CD4-positive, CD25-positive, alpha-beta regulatory T cell (primary cell): ENCODE measurements at regions not wholly inside any gene's neighbourhood (a gene's known extent, or its start where the extent isn't known, plus 50 kb on each side); places are given as distances from the start of the nearest gene placed in this dataset.

ENCODE experiments used
- ATAC-seq, 2 donors: fragments of 150-1000 bp; cut with Tn5 transposase; one replicate each; pipeline ENCODE4 v1.10.0; 2021; ENCODE audit warnings: low read depth in 2 of 2, moderate number of reproducible peaks in 2 of 2, moderate library complexity in 1 of 2
- DNase-seq, 3 donors: peaks; one replicate each; pipeline versions ENCODE4 v3.0.0 to v3.0.0-alpha.2; 2012 to 2022; ENCODE audit warnings: mixed read lengths in 1 of 3
- H3K27ac ChIP-seq: one replicate; pipeline ENCODE4 v1.7.0; 2013; ENCODE audit warnings: mild to moderate bottlenecking, low read length; ENCODE audit not compliant: insufficient read depth, poor library complexity, severe bottlenecking
- H3K27me3 ChIP-seq: one replicate; pipeline ENCODE4 v1.7.0; 2013; ENCODE audit warnings: low read length; ENCODE audit not compliant: control insufficient read depth, insufficient read depth
- H3K36me3 ChIP-seq: one replicate; pipeline ENCODE4 v1.7.0; 2013; ENCODE audit warnings: mild to moderate bottlenecking, low read length, moderate library complexity; ENCODE audit not compliant: control insufficient read depth, insufficient read depth
- H3K4me1 ChIP-seq: 2 replicates; pipeline ENCODE4 v1.7.0; 2013; ENCODE audit warnings: mild to moderate bottlenecking, low read length; ENCODE audit not compliant: insufficient read depth, control insufficient read depth, poor library complexity, severe bottlenecking
- H3K4me3 ChIP-seq: one replicate; pipeline ENCODE4 v1.7.0; 2013; ENCODE audit warnings: low read depth, mild to moderate bottlenecking, low read length, moderate library complexity
- H3K9me3 ChIP-seq, 2 experiments: 1 replicate in 1 of 2; 2 replicates in 1 of 2; pipeline ENCODE4 v1.7.0; 2013; ENCODE audit warnings: low read length in 2 of 2, mild to moderate bottlenecking in 1 of 2, moderate library complexity in 1 of 2; ENCODE audit not compliant: control insufficient read depth in 2 of 2
- H3K27ac Mint-ChIP-seq, 3 donors: one replicate each; pipeline ENCODE4 v1.8.0; 2020 to 2022; ENCODE audit warnings: mild to moderate bottlenecking in 3 of 3, mixed read lengths in 3 of 3, moderate library complexity in 2 of 3
- H3K27me3 Mint-ChIP-seq: one replicate; pipeline ENCODE4 v1.8.0; 2022; ENCODE audit warnings: mild to moderate bottlenecking, mixed read lengths
- H3K36me3 Mint-ChIP-seq: one replicate; pipeline ENCODE4 v1.8.0; 2020; ENCODE audit warnings: mixed read lengths
- H3K4me1 Mint-ChIP-seq, 4 donors: one replicate each; pipeline ENCODE4 v1.8.0; 2020 to 2022; ENCODE audit warnings: mixed read lengths in 4 of 4, mild to moderate bottlenecking in 1 of 4
- H3K4me3 Mint-ChIP-seq, 4 donors: one replicate each; pipeline ENCODE4 v1.8.0; 2020 to 2022; ENCODE audit warnings: mild to moderate bottlenecking in 4 of 4, mixed read lengths in 4 of 4, moderate library complexity in 3 of 4
- H3K9me3 Mint-ChIP-seq, 7 donors: one replicate each; pipeline ENCODE4 v1.8.0; 2020 to 2022; ENCODE audit warnings: mixed read lengths in 7 of 7, mild to moderate bottlenecking in 3 of 7, moderate library complexity in 2 of 7

GRCh38 chr2:182592691-182593393 lies 123.2 kb upstream of the DNAJC10 start:
- H3K4me3 Mint-ChIP-seq = no peak overlapping the region
- H3K36me3 Mint-ChIP-seq = no peaks in the 10 kb centered on the region
- peaks cover 2% of the 10 kb centered on the region for H3K27me3 ChIP-seq
- peaks cover 0 to under 1% (median 0%) of the 10 kb centered on the region in 7 donors for H3K9me3 Mint-ChIP-seq
- H3K36me3 ChIP-seq = no peaks in the 10 kb centered on the region
- no peaks in the 10 kb centered on the region for H3K4me1 Mint-ChIP-seq
- H3K27me3 Mint-ChIP-seq = no peaks in the 10 kb centered on the region
- DNase-seq (no peak), ATAC-seq (no peak)
- no peak overlapping the region for H3K4me3 ChIP-seq
- no peak overlapping the region for H3K27ac ChIP-seq
- H3K27ac Mint-ChIP-seq = no peak overlapping the region
- H3K4me1 ChIP-seq = no peaks in the 10 kb centered on the region
- H3K9me3 ChIP-seq = no peaks in the 10 kb centered on the region

GRCh38 chr2:182593394-182593975 lies 122.6 kb upstream of the DNAJC10 start:
- Mint-ChIP-seq H3K27ac (no peak overlapping the region), H3K36me3 (no peaks in the 10 kb centered on the region), H3K9me3 (no peaks in the 10 kb centered on the region), H3K4me3 (no peak overlapping the region), H3K27me3 (no peaks in the 10 kb centered on the region), H3K4me1 (no peaks in the 10 kb centered on the region)
- ATAC-seq = no peak
- H3K36me3 ChIP-seq = no peaks in the 10 kb centered on the region
- peaks cover 2% of the 10 kb centered on the region for H3K27me3 ChIP-seq
- H3K9me3 ChIP-seq = no peaks in the 10 kb centered on the region
- no peaks in the 10 kb centered on the region for H3K4me1 ChIP-seq
- no peak overlapping the region for H3K4me3 ChIP-seq
- no peak overlapping the region for H3K27ac ChIP-seq
- DNase-seq = no peak

GRCh38 chr2:182594286-182594685 lies 121.8 kb upstream of the DNAJC10 start:
- Mint-ChIP-seq H3K9me3 (no peaks in the 10 kb centered on the region), H3K36me3 (no peaks in the 10 kb centered on the region), H3K4me3 (no peak overlapping the region), H3K27me3 (no peaks in the 10 kb centered on the region), H3K27ac (no peak overlapping the region), H3K4me1 (no peaks in the 10 kb centered on the region)
- peaks cover 2% of the 10 kb centered on the region for H3K27me3 ChIP-seq
- DNase-seq = no peak
- no peaks in the 10 kb centered on the region for H3K4me1 ChIP-seq
- H3K27ac ChIP-seq = no peak overlapping the region
- no peaks in the 10 kb centered on the region for H3K9me3 ChIP-seq
- no peak for ATAC-seq
- no peak overlapping the region for H3K4me3 ChIP-seq
- no peaks in the 10 kb centered on the region for H3K36me3 ChIP-seq

- Mint-ChIP-seq H3K4me1 (no peaks in the 10 kb centered on the region), H3K27ac (no peak overlapping the region), H3K4me3 (no peak overlapping the region), H3K9me3 (no peaks in the 10 kb centered on the region), H3K36me3 (no peaks in the 10 kb centered on the region), H3K27me3 (no peaks in the 10 kb centered on the region)
- no peak for ATAC-seq
- Histone ChIP-seq H3K4me3 (no peak overlapping the region), H3K36me3 (no peaks in the 10 kb centered on the region), H3K27me3 (peaks cover 2% of the 10 kb centered on the region), H3K9me3 (no peaks in the 10 kb centered on the region), H3K27ac (no peak overlapping the region), H3K4me1 (no peaks in the 10 kb centered on the region)
- no peak for DNase-seq
Measured at GRCh38 chr2:182595650-182596049, 120.4 kb upstream of the DNAJC10 start.

GRCh38 chr2:182597570-182598295 lies 118.3 kb upstream of the DNAJC10 start:
- H3K4me1 ChIP-seq = no peaks in the 10 kb centered on the region
- H3K4me3 Mint-ChIP-seq = no peak overlapping the region
- H3K36me3 Mint-ChIP-seq = no peaks in the 10 kb centered on the region
- DNase-seq (no peak), ATAC-seq (no peak)
- H3K4me3 ChIP-seq = no peak overlapping the region
- no peak overlapping the region for H3K27ac Mint-ChIP-seq
- no peaks in the 10 kb centered on the region for H3K27me3 Mint-ChIP-seq
- H3K36me3 ChIP-seq = no peaks in the 10 kb centered on the region
- no peaks in the 10 kb centered on the region for H3K4me1 Mint-ChIP-seq
- no peaks in the 10 kb centered on the region for H3K9me3 Mint-ChIP-seq
- H3K27ac ChIP-seq = no peak overlapping the region
- H3K9me3 ChIP-seq = no peaks in the 10 kb centered on the region
- peaks cover 2% of the 10 kb centered on the region for H3K27me3 ChIP-seq

GRCh38 chr2:182598626-182599025 lies 117.4 kb upstream of the DNAJC10 start:
- H3K36me3 Mint-ChIP-seq = no peaks in the 10 kb centered on the region
- Histone ChIP-seq H3K36me3 (no peaks in the 10 kb centered on the region), H3K27ac (no peak overlapping the region), H3K9me3 (no peaks in the 10 kb centered on the region), H3K4me3 (no peak overlapping the region), H3K4me1 (no peaks in the 10 kb centered on the region), H3K27me3 (peaks cover 2% of the 10 kb centered on the region)
- no peaks in the 10 kb centered on the region for H3K4me1 Mint-ChIP-seq
- H3K27me3 Mint-ChIP-seq = no peaks in the 10 kb centered on the region
- H3K9me3 Mint-ChIP-seq = no peaks in the 10 kb centered on the region
- ATAC-seq = no peak
- H3K4me3 Mint-ChIP-seq = no peak overlapping the region
- DNase-seq = no peak
- H3K27ac Mint-ChIP-seq = no peak overlapping the region

GRCh38 chr2:182605166-182605565 lies 110.9 kb upstream of the DNAJC10 start:
- no peaks in the 10 kb centered on the region for H3K4me1 ChIP-seq
- no peak overlapping the region for H3K4me3 ChIP-seq
- DNase-seq = no peak
- Mint-ChIP-seq H3K4me3 (no peak overlapping the region), H3K36me3 (no peaks in the 10 kb centered on the region), H3K27me3 (no peaks in the 10 kb centered on the region), H3K4me1 (no peaks in the 10 kb centered on the region), H3K9me3 (peaks cover 0 to 3% (median 0%) of the 10 kb centered on the region in 7 donors), H3K27ac (no peak overlapping the region)
- ATAC-seq = no peak
- H3K9me3 ChIP-seq = no peaks in the 10 kb centered on the region
- no peak overlapping the region for H3K27ac ChIP-seq
- no peaks in the 10 kb centered on the region for H3K36me3 ChIP-seq
- no peaks in the 10 kb centered on the region for H3K27me3 ChIP-seq
